Vagina (tissue), 2 donors: ENCODE measurements at regions not wholly inside any gene's neighbourhood (a gene's known extent, or its start where the extent isn't known, plus 50 kb on each side); places are given as distances from the start of the nearest gene placed in this dataset.

Experiments
- CTCF ChIP-seq, 3 experiments: fragments of 450-650 bp in 2 of 3; fragments of 200-600 bp in 1 of 3; sonication (generic) in 1 of 3; IDR thresholded peaks; one replicate each; pipeline ENCODE4 v1.5.1; 2017 to 2019; ENCODE audit warnings: antibody characterized with exemption in 3 of 3, mild to moderate bottlenecking in 2 of 3, moderate library complexity in 2 of 3
- POLR2A ChIP-seq, 2 donors: fragments of 450-650 bp; IDR thresholded peaks; one replicate each; pipeline ENCODE4 v1.6.1; 2017; ENCODE audit warnings: antibody characterized with exemption in 2 of 2, mild to moderate bottlenecking in 2 of 2, moderate library complexity in 2 of 2

GRCh38 chr20:43853918-43854317 lies 60.7 kb upstream of the TOX2 start:
- TF ChIP-seq CTCF (IDR thresholded peaks at IDR 0.05), result no peak
- TF ChIP-seq POLR2A (IDR thresholded peaks at IDR 0.05), result no peak
